Renal cortex interstitium (tissue), 11 donors: ENCODE measurements at regions not wholly inside any gene's neighbourhood (a gene's known extent, or its start where the extent isn't known, plus 50 kb on each side); places are given as distances from the start of the nearest gene placed in this dataset.

Source experiments
- DNase-seq, 11 donors: peaks; one replicate each; pipeline ENCODE4 v3.0.0-alpha.2; 2013; ENCODE audit warnings: low read depth in 9 of 11, low spot score in 4 of 11; ENCODE audit errors: extremely low read depth in 1 of 11

DNA sequence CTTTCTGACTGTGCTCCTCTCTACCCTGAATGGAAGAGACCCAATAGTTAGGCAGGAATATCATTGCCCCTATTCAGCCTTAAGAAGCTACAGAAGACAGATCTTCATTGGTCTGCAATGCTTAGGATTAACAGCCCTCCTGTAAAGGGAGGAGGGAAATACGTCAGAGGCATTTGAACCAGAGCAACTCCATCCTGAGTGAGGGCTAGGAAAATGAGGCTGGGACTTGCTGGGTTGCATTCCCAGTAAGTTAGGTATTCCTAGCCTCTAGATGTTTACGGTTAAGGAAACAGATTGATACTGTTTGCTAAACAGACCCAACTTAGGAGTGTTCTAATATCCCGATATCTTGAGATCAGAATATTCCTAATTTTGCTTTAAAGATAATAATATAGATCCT lies 63.5 kb downstream of the PCDH18 start:
- DNase-seq: no peak

DNA sequence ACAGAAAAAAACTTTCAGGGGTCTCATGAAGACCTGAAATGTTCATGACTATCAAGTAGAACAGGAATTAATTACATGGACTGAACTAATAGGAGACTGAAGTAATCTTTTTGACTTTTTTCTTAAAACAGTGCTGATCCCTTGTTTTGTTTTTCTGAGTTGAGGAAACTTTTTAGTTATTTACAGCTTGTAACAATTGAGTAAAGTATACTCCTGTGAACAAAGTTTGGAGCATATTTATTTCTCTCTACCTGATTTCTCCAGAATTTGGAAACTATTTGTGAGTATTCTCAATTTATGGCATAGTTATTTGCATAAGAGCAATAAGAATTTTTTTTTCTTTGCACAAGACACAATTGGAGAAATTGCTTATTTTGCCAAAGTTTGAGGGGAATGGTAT lies 64.8 kb downstream of the PCDH18 start:
- DNase-seq: no peak

DNA sequence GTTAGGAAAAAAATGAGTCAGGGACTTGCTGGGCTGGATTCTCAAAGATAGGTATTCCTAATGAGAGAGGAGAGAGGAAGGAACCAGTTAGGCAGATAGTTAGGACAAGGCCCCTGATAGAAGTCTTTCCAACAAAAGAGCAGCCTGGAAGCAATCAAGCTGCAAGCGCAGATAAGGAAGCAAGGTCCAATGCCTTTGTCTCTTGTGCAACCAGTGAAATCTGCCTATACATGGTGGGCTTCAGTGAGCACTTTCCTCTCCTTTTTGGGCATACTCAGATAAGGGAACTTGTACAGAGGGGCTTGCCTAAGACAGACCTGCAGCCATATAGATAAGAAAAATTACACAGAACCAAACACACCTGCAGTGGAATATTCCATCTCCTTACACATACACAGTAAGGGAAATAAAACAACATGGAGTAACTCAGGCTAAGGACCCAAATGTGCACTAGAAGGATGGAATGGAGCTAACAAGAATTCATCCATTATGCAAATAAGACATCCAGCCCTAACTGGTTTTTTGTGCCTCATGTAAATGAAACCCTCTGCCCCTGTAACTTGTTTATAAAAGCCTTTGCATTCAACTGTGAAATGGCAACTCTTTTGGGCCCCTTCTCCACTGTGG lies 68.8 kb downstream of the PCDH18 start:
- DNase-seq: no peak

DNA sequence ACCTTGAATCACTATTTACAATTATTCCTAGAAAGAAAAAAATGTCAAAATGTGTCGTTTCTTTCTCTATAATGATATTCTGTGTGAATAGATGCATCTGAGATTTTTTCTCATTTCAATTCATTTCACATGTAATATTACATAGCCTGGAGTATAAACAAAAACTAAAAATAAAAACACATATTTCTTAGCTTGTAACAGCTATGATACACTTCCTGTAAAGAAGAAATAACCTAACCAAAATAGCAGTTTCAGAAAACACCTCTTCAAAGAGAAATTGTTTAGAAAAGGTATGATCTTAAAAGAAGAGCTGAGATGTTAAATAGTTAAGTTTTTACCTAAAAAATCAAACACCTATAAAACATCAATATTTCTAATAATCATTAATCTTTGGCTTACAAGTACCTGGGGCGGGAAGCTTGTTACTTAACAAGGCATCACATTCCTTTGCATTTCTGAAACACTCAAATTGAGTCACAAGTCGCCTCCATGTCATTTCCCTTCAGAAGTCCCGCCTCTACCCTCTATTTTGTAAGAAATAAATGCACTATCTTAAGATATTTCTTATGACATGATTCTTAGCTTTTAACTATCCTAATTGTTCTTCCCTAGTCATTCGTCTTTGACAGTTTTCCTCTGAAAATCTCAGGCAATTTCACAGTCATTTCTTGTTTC lies 76.5 kb downstream of the PCDH18 start:
- DNase-seq: no peak

DNA sequence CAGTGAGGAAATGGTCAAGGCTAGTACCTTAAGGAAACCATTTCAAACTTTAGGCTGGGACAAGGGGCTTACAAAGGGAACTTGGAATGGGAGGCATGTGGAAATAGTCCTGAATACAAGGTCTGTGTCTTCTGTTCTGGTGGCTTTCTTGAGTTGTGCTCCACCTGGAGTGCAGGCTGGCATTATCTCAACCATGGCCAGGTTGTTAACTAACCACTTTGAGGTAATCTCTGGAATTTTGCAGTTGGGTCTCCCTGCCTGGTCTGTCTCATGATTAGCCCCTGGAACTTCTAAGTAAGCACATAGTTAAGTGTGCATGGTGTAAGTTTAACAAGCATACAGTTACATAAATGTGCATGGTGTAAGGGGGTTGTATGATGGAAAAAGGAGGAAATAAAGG lies 77.5 kb downstream of the PCDH18 start:
- DNase-seq: no peak

DNA sequence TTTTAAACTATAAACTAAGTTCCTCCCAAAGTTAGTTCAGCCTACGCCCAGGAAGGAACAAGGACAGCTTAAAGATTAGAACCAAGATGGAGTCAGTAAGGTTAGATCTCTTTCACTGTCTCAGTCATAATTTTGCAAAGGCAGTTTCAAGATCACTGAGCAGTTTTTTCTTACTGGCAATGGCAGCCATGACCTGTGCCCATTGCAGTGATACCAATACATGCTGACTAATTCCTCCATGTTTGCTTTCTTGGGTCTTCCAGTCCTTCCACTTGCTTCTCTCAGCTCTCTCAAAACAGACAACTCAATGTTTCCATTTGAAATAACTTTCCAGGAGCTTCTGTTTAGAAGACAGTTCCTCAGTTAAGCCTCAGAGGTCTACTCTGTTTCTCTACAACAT lies 79.5 kb downstream of the PCDH18 start:
- DNase-seq: no peak

DNA sequence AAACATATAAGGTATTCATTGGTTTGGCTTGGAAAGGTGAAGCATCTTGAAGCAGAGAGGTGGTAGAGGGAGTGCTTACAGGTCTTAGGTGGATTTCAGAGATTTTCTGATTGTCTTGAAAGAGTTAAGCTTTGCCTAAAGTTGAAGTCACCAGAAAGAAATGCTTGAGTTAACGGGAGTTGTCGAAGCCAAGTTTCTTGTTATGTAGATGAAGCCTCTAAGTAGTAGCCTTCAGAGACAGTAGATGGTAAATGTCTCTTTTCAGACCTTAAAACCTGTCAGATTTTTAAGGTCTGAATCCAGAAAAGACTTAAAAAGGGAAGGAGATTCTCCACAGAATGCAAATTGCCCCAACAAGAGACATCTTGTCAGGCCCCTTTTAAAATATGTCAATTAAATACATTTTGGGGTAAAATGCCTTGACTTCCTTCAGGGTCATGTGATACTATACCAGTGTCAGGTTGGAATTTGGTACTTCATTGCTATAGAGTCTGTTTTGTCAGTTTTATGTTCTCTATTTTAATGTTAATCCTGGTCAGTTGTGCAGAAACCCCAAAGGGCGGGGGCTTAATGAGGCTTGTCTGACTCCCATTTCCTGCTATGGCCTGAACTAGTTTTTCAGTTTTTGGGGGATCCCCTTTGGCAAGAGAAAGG lies 81.0 kb downstream of the PCDH18 start:
- no peak for DNase-seq

DNA sequence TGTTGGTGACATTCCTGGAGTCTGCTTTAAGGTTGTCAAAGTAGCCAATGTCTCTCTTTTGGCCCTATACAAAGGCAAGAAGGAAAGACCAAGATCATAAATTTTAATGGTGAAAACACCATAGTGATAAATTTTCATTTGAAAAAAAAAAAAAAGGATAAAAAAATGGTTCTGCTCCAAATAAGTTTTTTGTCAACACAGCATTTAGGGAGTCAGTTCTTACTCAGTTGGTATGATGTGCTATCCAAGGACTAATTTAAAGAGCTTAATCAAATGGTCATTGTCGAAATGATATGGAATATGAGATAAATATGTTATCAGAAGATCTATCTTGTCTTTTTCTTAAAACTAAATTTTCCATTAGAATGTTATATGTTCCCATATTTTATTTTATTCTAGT lies 83.9 kb downstream of the PCDH18 start:
- DNase-seq: no peak

DNA sequence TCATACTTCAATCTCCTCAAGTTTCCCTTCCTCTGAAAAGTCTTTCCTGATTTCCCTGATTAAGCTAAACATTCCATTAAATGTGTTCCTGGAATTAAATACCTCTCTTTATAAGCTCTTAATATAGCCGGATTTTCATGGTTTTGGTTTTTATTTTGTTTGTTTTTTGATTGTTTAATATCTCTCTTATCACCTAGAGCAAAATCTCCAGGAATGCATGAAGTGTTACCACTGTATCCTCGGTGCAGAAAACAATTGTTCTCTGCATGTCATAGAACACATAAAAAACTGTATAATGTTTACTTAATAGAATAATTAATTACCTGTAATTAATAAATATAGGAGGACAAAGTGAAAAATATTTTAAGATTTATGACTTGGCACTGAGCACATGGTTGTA lies 86.2 kb downstream of the PCDH18 start:
- DNase-seq: no peak

DNA sequence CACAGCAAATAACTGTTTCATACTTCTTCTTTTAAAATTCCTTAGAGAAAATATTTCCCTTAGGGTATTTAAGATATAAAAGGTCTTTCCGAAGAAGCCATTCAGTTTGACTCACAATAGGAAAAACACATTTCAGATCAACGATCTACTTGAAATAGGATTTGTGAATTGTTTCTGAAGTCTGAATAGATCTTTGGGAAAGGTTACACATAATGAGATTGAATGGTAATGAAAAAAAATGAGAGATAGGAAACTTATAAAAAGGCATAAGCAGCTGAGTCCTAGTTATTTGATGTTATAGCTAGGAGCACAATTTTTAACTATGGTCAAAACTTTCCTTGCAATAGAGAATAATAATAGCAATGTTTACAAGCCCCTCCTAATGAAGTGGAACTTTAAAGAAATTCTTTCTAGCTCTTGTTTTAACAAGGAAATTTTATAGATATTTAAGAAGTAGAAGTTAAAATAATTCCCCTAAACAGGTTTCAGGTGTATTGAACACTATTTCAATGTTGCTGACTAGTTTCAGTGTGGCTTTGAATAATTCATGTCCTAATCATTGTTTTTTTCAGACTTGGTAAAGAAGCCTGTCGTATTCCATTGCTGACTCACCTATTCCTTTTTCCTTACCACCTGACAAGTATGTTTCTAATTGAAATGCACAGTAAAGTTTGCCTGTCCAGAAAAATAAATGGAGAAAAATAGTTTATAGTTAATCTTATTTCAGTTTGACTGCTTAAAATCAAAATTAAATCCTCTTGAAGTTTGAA lies 89.1 kb downstream of the PCDH18 start:
- DNase-seq: no peak

DNA sequence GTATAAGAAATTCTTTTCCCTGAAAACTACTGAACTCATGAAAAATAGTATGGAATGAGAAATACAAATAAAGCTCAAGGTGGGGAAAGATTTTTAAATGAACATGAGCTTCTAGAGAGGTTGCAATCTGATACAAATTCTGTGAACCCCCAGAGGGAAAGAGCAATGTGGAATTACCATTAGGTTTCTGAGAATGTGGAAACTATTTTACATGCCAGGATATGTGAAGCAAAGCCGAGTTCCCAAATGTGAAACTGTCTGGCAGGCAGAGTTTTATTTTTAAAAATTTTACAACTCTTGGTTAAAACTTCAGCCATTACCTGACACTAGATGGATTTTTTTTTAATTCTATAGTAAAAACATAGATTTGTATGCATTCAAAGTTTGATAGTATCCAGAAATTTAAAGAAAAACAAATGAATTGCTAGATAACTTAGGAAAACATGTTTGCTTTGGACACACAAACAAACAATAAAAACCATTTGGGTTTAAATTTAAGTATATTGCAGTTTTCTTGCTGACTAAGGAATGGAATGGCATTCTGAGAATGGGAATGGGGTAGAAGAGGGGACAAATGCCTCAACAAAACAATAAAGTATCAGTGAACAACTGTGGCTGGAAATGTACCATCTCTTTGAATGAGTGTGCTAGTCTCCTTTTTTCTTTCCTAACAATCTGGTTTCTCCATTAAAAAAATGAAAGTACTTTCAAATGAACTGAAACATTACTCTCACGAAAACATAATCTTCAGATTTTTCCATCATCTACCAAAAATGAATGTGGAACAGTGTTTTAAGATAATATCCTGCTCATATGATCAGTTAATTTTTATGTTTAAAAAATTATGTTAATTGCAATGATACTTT lies 99.6 kb downstream of the PCDH18 start:
- no peak for DNase-seq

DNA sequence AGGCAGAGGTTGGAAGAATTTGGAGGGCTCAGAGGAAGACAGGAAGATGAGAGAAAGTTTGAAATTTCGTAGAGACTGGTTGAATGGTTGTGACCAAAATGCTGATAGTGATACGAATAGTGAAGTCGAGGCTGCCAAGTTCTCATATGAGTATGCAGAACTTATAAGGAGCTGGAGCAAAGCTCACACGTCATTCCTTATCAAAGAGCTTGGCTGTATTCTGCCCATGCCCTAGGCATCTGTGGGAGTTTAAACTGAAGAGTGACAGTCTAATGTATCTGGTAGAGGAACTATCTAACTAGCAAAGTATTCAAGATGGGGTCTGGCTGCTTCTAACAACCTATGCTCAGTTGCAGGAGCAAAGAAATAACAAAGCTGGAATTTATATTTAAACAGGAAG lies 102.1 kb downstream of the PCDH18 start:
- DNase-seq: no peak

DNA sequence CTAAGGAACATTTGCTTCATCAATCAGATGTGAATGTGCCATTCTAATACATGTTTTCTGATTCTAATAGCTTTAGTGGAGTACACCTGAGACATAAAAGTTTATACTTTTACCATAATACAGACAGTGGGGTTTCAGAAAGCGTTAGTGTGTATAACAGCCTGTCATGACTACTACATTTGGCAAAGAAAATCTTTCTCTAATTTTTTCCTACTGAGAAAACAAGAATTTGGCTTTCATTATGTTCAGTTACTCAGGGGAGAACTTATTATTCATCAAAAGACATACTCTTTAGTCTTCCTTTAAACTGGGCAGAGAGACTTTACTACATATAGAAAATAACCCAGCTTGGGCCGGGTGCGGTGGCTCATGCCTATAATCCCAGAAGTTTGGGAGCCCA lies 104.9 kb downstream of the PCDH18 start:
- DNase-seq: no peak

DNA sequence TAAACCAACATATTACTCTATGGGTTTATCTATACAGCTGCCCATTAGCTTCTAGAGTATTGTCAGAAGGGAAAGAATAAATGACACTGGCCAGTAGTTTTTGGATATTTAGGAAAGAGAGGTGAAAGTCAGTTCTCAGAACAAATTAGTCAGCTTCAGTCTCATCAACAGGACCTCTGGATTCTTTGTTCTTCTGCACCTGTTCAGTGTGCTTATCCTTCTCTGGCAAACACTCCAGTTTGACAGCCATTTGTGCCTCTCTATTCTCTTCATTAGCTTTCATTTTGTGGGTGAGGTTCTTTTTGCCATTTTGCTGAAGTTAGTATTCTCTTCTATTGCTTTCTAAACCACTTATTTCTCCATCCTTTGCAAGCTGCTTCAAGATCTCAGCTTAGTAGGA lies 107.0 kb downstream of the PCDH18 start:
- no peak for DNase-seq

DNA sequence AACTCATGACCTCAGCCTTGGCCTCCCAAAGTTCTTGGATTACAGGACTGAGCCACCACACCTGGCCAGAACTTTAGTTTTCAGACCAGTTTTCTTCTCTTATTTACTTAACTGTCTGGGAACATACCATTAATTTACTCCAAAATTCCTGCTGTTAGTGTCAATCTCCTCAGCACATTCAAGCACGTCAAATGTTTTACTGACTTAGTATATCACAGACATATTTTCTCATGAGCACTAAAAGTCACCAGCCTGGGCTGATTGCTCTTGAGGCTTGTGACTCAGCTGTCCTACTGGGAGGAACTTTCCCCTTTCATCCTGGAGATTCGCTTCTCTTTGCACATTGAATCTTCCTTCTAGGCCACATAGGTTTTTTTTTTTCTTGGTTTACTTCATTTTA lies 109.6 kb downstream of the PCDH18 start:
- DNase-seq: no peak

DNA sequence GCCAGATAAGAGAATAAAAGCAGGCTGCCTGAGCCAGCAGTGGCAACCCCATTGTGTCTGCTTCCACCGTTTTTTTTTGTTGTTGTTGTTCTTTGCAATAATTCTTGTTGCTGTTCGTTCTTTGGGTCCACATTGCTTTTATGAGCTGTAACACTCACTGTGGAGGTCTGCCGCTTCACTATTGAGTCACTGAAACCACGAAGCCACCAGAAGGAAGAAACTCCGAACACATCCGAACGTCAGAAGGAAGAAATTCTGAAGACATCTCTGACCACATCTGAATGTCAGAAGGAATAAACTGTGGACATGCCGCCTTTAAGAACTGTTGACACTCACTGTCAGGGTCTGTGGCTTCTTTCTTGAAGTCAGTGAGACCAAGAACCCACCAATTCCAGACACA lies 110.5 kb downstream of the PCDH18 start:
- no peak for DNase-seq

DNA sequence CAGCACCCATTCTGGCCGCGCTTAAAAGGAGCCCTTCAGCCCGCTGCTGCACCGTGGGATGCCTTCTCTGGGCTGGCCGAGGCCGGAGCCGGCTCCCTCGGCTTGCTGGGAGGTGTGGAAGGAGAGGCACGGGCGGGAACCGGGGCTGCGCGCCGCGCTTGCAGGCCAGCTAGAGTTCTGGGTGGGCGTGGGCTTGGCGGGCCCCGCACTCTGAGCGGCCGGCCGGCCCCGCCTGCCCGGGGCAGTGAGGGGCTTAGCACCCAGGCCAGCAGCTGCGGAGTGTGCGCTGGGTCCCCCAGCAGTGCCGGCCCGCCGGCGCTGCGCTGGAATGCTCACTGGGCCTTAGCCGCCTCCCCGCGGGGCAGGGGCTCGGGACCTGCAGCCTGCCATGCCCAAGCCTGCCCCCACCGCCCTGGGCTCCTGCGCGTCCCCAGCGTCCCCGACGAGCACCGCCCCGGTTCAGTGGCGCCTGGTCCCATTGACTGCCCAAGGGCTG lies 111.3 kb downstream of the PCDH18 start:
- no peak for DNase-seq

DNA sequence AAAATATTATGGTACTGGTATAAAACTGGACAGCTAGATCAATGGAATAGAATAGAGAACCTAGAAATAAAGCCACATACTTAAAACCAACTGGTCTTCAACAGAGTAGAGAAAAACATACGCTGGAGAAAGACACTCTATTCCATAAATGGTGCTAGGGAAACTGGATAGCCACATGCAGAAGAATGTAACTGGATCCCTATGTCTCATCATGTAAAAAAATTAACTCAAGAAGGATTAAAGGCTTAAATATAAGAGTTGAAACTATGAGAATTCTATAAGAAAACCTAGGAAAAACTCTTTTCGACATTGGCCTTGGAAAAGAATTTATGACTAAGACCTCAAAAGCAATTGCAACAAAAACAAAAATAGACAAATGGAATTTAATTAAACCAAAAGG lies 114.6 kb downstream of the PCDH18 start:
- no peak for DNase-seq

DNA sequence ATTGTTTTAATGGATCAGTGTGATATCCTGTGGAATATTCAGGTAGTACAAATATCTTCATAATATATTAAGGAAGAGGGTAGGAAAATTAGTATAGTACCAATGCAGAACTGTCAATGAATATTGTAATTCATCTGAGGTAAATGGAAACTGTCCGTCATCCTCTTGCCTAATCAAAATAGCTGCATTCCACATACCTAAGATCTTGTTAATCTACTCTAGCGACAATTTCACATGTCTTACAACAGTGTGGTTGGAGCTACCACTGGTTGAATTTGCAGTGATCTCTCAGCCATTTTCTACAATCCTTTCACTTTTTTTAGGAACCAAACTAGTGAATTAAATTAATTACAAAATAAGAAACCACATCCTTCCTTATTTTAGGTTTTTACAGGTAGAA lies 117.5 kb downstream of the PCDH18 start:
- DNase-seq: no peak
